Fibroblast of mammary gland (primary cell): ENCODE measurements at regions not wholly inside any gene's neighbourhood (a gene's known extent, or its start where the extent isn't known, plus 50 kb on each side); places are given as distances from the start of the nearest gene placed in this dataset.

Source experiments
- DNase-seq: peaks from one replicate; pipeline ENCODE4 v3.0.0-alpha.2; 2010; ENCODE audit warnings: low read depth
- H3K4me3 ChIP-seq: 2 replicates; pipeline ENCODE4 v1.5.1; 2011; ENCODE audit warnings: low read depth, mild to moderate bottlenecking, low read length, moderate library complexity; ENCODE audit not compliant: control insufficient read depth
- CTCF ChIP-seq: conservative IDR thresholded peaks from 2 replicates; pipeline ENCODE4 v1.5.1; 2011; ENCODE audit warnings: low read depth, low read length, inconsistent platforms; ENCODE audit not compliant: control insufficient read depth, insufficient read depth

GRCh38 chr21:38920631-38921398 is 115.1 kb downstream of the ETS2 start:
- no peak for TF ChIP-seq CTCF
- no peak overlapping the region for H3K4me3 ChIP-seq
- DNase-seq, result peak; percentile 81

GRCh38 chr21:38918607-38919346 is 113.0 kb downstream of the ETS2 start:
- no peak overlapping the region for H3K4me3 ChIP-seq
- TF ChIP-seq CTCF, result no peak
- no peak for DNase-seq

DNA sequence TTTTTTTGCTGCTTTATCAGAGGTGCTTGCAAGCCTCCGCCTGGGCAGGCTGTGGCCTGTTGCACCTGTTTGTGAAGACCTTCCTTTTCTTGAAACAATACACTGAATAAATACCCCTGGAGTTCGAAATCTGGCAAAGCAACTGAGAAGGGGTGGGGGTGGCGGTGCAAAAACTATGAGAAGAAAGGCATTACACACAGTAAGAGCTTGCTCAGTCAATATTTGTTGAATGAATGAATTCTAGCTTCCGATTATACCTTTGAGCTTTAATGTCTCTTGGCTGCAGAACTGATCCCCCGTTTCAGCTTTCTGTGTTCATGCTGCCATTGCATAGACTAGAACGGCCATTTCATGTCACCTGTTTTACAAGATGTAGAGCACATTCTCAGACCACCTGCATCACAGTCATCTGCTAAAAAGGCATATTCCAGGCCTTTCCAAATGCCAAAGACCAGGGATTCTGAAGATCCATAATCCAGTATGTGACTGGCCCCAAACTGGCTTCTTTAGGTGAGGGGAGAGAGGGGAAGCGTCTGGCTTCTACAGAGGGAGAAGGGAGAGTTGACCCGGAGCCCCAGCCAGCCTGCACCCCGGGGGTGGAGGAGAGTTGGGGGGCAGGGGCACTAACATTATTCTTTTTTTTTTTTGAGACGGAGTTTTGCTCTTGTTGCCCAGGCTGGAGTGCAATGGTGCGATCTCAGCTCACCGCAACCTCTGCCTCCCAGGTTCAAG is 111.5 kb downstream of the ETS2 start:
- no peak for DNase-seq
- no peak overlapping the region for H3K4me3 ChIP-seq
- no peak for TF ChIP-seq CTCF

DNA sequence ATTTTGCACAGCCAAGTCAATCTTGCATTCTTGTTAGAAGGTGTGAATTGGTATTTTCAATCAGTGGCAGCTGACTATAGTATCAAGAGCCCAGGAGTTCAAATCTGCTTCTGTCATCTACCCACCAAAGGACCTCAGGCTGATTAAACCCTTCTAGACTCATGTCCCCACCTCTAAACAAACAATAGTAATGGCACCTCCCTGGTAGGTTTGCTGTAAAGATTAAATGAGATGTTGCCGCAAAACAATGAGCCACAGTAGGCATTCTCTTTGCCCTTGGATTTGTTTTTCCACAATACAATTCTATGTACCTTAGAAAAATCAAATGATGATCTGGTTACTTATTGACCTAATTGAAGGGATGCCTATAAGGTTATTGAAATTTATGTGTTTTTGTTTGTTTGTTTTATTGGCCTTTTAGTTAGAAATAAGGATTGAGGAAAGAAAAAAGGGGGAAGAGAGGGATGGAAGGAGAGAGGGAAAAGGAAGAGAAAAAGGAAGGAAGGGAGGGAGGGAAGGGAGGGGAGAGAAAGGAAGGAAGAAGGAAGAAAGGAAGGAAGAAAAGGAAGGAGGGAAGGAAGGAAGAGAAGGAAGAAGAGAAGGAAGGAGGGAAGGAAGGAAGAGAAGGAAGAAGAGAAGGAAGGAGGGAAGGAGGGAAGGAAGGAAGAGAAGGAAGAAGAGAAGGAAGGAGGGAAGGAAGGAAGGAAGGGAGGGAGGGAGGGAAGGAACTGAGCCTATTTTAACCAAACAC is 110.7 kb downstream of the ETS2 start:
- no peak for TF ChIP-seq CTCF
- no peak overlapping the region for H3K4me3 ChIP-seq
- DNase-seq, result no peak

- TF ChIP-seq CTCF, result no peak
- no peak for DNase-seq
- H3K4me3 ChIP-seq, result no peak overlapping the region
Measured at GRCh38 chr21:38915546-38915945, 109.8 kb downstream of the ETS2 start.
